ENCODE measurements at regions not wholly inside any gene's neighbourhood (a gene's known extent, or its start where the extent isn't known, plus 50 kb on each side); places are given as distances from the start of the nearest gene placed in this dataset.

GRCh38 chr1:193462629-193463320 is 276.4 kb upstream of the B3GALT2 start:
- H3K27me3 ChIP-seq (ENCODE audit: control insufficient read depth, insufficient read depth) = no peaks in the 10 kb centered on the region
- no peaks in the 10 kb centered on the region for H3K9me3 ChIP-seq (ENCODE audit: control insufficient read depth, low read length)
- intact Hi-C loops (cut with DNase I) = no loop called here
- H3K4me3 ChIP-seq (ENCODE audit: low read length) = no peak overlapping the region
- no peak for ATAC-seq
- no peak for DNase-seq
- WGBS = 48% methylated on average over 5 of the region's 5 CpGs
- H3K27ac ChIP-seq (ENCODE audit: low read length) = no peak overlapping the region
- H3K4me1 ChIP-seq (ENCODE audit: control insufficient read depth, insufficient read depth, low read length) = peaks cover 2% of the 10 kb centered on the region

GRCh38 chr1:193458628-193459027 is 272.2 kb upstream of the B3GALT2 start:
- no peak for DNase-seq
- WGBS = 87% methylated on average over 5 of the region's 5 CpGs

GRCh38 chr1:193457676-193458075 is 271.3 kb upstream of the B3GALT2 start:
- no peaks in the 10 kb centered on the region for H3K27me3 ChIP-seq (ENCODE audit: control insufficient read depth, insufficient read depth)
- H3K4me3 ChIP-seq (ENCODE audit: low read length) = no peak overlapping the region
- intact Hi-C loops (cut with DNase I) = no loop called here
- no peak for ATAC-seq
- 54% methylated on average over 9 of the region's 9 CpGs for WGBS
- no peak overlapping the region for H3K27ac ChIP-seq (ENCODE audit: low read length)
- H3K9me3 ChIP-seq (ENCODE audit: control insufficient read depth, low read length) = no peaks in the 10 kb centered on the region
- no peak for DNase-seq
- peaks cover 2% of the 10 kb centered on the region for H3K4me1 ChIP-seq (ENCODE audit: control insufficient read depth, insufficient read depth, low read length)

More at GRCh38 chr1:193458628-193459027, 272.2 kb upstream of the B3GALT2 start:
- Histone ChIP-seq H3K27ac (ENCODE audit: low read length) (no peak overlapping the region), H3K27me3 (ENCODE audit: control insufficient read depth, insufficient read depth) (no peaks in the 10 kb centered on the region), H3K4me1 (ENCODE audit: control insufficient read depth, insufficient read depth, low read length) (peaks cover 2% of the 10 kb centered on the region), H3K9me3 (ENCODE audit: control insufficient read depth, low read length) (no peaks in the 10 kb centered on the region), H3K4me3 (ENCODE audit: low read length) (no peak overlapping the region)
- no peak for ATAC-seq
- intact Hi-C loops (cut with DNase I) = no loop called here

GRCh38 chr1:193456811-193457280 is 270.4 kb upstream of the B3GALT2 start:
- intact Hi-C loops (cut with DNase I) = no loop called here
- WGBS = 51% methylated on average over 2 of the region's 2 CpGs

GRCh38 chr1:193451606-193452005 is 265.2 kb upstream of the B3GALT2 start:
- H3K27ac ChIP-seq (ENCODE audit: low read length) = no peak overlapping the region
- no peaks in the 10 kb centered on the region for H3K27me3 ChIP-seq (ENCODE audit: control insufficient read depth, insufficient read depth)
- WGBS = 97% methylated on average over 1 of the region's 1 CpG
- DNase-seq (no peak), ATAC-seq (no peak)
- H3K4me3 ChIP-seq (ENCODE audit: low read length) = no peak overlapping the region
- no peaks in the 10 kb centered on the region for H3K9me3 ChIP-seq (ENCODE audit: control insufficient read depth, low read length)
- intact Hi-C loops (cut with DNase I) = no loop called here
- H3K4me1 ChIP-seq (ENCODE audit: control insufficient read depth, insufficient read depth, low read length) = no peaks in the 10 kb centered on the region

More at GRCh38 chr1:193456811-193457280, 270.4 kb upstream of the B3GALT2 start:
- no peak overlapping the region for H3K4me3 ChIP-seq (ENCODE audit: low read length)
- no peaks in the 10 kb centered on the region for H3K9me3 ChIP-seq (ENCODE audit: control insufficient read depth, low read length)
- peaks cover 2% of the 10 kb centered on the region for H3K4me1 ChIP-seq (ENCODE audit: control insufficient read depth, insufficient read depth, low read length)
- no peak overlapping the region for H3K27ac ChIP-seq (ENCODE audit: low read length)
- no peaks in the 10 kb centered on the region for H3K27me3 ChIP-seq (ENCODE audit: control insufficient read depth, insufficient read depth)
- DNase-seq (no peak), ATAC-seq (no peak)

- no peaks in the 10 kb centered on the region for H3K9me3 ChIP-seq (ENCODE audit: control insufficient read depth, low read length)
- H3K4me3 ChIP-seq (ENCODE audit: low read length) = no peak overlapping the region
- intact Hi-C loops (cut with DNase I) = no loop called here
- ATAC-seq (no peak), DNase-seq (no peak)
- H3K27me3 ChIP-seq (ENCODE audit: control insufficient read depth, insufficient read depth) = no peaks in the 10 kb centered on the region
- no peaks in the 10 kb centered on the region for H3K4me1 ChIP-seq (ENCODE audit: control insufficient read depth, insufficient read depth, low read length)
- H3K27ac ChIP-seq (ENCODE audit: low read length) = no peak overlapping the region
- WGBS = 74% methylated on average over 1 of the region's 1 CpG
Observed at GRCh38 chr1:193451001-193451400, 264.6 kb upstream of the B3GALT2 start.

GRCh38 chr1:193448682-193449461 is 262.5 kb upstream of the B3GALT2 start:
- WGBS = 60% methylated on average over 5 of the region's 5 CpGs
- ATAC-seq (no peak), DNase-seq (no peak)
- H3K27ac ChIP-seq (ENCODE audit: low read length) = no peak overlapping the region
- no peaks in the 10 kb centered on the region for H3K9me3 ChIP-seq (ENCODE audit: control insufficient read depth, low read length)
- H3K27me3 ChIP-seq (ENCODE audit: control insufficient read depth, insufficient read depth) = no peaks in the 10 kb centered on the region
- H3K4me1 ChIP-seq (ENCODE audit: control insufficient read depth, insufficient read depth, low read length) = no peaks in the 10 kb centered on the region
- intact Hi-C loops (cut with DNase I) = no loop called here
- no peak overlapping the region for H3K4me3 ChIP-seq (ENCODE audit: low read length)

- 86% methylated on average over 2 of the region's 2 CpGs for WGBS
- DNase-seq = no peak
- Histone ChIP-seq H3K27me3 (ENCODE audit: control insufficient read depth, insufficient read depth) (no peaks in the 10 kb centered on the region), H3K27ac (ENCODE audit: low read length) (no peak overlapping the region), H3K4me1 (ENCODE audit: control insufficient read depth, insufficient read depth, low read length) (peaks cover 1% of the 10 kb centered on the region), H3K4me3 (ENCODE audit: low read length) (no peak overlapping the region), H3K9me3 (ENCODE audit: control insufficient read depth, low read length) (no peaks in the 10 kb centered on the region)
- no peak for ATAC-seq
- intact Hi-C loops (cut with DNase I) = no loop called here
Observed at GRCh38 chr1:193443886-193444285, 257.5 kb upstream of the B3GALT2 start.

GRCh38 chr1:193438771-193439170 is 252.4 kb upstream of the B3GALT2 start:
- Histone ChIP-seq H3K4me3 (ENCODE audit: low read length) (no peak overlapping the region), H3K4me1 (ENCODE audit: control insufficient read depth, insufficient read depth, low read length) (peaks cover 1% of the 10 kb centered on the region), H3K27ac (ENCODE audit: low read length) (no peak overlapping the region), H3K27me3 (ENCODE audit: control insufficient read depth, insufficient read depth) (no peaks in the 10 kb centered on the region), H3K9me3 (ENCODE audit: control insufficient read depth, low read length) (no peaks in the 10 kb centered on the region)
- WGBS = 90% methylated on average over 1 of the region's 1 CpG
- intact Hi-C loops (cut with DNase I) = no loop called here
- DNase-seq (no peak), ATAC-seq (no peak)

GRCh38 chr1:193438312-193438711 is 251.9 kb upstream of the B3GALT2 start:
- ATAC-seq (no peak), DNase-seq (no peak)
- intact Hi-C loops (cut with DNase I) = no loop called here
- Histone ChIP-seq H3K27me3 (ENCODE audit: control insufficient read depth, insufficient read depth) (no peaks in the 10 kb centered on the region), H3K4me3 (ENCODE audit: low read length) (no peak overlapping the region), H3K9me3 (ENCODE audit: control insufficient read depth, low read length) (no peaks in the 10 kb centered on the region), H3K27ac (ENCODE audit: low read length) (no peak overlapping the region), H3K4me1 (ENCODE audit: control insufficient read depth, insufficient read depth, low read length) (no peaks in the 10 kb centered on the region)
- WGBS = 91% methylated on average over 2 of the region's 2 CpGs

- H3K4me3 ChIP-seq (ENCODE audit: low read length) = no peak overlapping the region
- H3K4me1 ChIP-seq (ENCODE audit: control insufficient read depth, insufficient read depth, low read length) = no peaks in the 10 kb centered on the region
- H3K27me3 ChIP-seq (ENCODE audit: control insufficient read depth, insufficient read depth) = no peaks in the 10 kb centered on the region
- no peak for ATAC-seq
- no peak overlapping the region for H3K27ac ChIP-seq (ENCODE audit: low read length)
- H3K9me3 ChIP-seq (ENCODE audit: control insufficient read depth, low read length) = no peaks in the 10 kb centered on the region
- no peak for DNase-seq
- intact Hi-C loops (cut with DNase I) = no loop called here
Observed at GRCh38 chr1:193437785-193438184, 251.4 kb upstream of the B3GALT2 start.
